MG63 (cell line): ENCODE measurements at regions not wholly inside any gene's neighbourhood (a gene's known extent, or its start where the extent isn't known, plus 50 kb on each side); places are given as distances from the start of the nearest gene placed in this dataset.
"Not testable (repeated sequence)": the region's sequence is repeated elsewhere in the genome, so short reads cannot be mapped to it uniquely, and the experiment has no call there.

Experiments
- DNase-seq: peaks from one replicate; pipeline ENCODE4 v3.0.0-alpha.2; 2020
- H3K27me3 ChIP-seq: fragments of 250-450 bp; sonication (Bioruptor Pico); 2 replicates; pipeline ENCODE4 v1.5.1; 2020; ENCODE audit warnings: mild to moderate bottlenecking, moderate library complexity
- H3K36me3 ChIP-seq: fragments of 250-450 bp; sonication (Bioruptor Pico); 2 replicates; pipeline ENCODE4 v1.5.1; 2020; ENCODE audit warnings: mild to moderate bottlenecking, moderate library complexity
- H3K4me3 ChIP-seq: fragments of 250-450 bp; sonication (Bioruptor Pico); 2 replicates; pipeline ENCODE4 v1.5.1; 2020; ENCODE audit warnings: mild to moderate bottlenecking, moderate library complexity
- H3K9me3 ChIP-seq: fragments of 250-450 bp; sonication (Bioruptor Pico); 2 replicates; pipeline ENCODE4 v1.5.1; 2020; ENCODE audit warnings: mild to moderate bottlenecking, moderate library complexity

DNA sequence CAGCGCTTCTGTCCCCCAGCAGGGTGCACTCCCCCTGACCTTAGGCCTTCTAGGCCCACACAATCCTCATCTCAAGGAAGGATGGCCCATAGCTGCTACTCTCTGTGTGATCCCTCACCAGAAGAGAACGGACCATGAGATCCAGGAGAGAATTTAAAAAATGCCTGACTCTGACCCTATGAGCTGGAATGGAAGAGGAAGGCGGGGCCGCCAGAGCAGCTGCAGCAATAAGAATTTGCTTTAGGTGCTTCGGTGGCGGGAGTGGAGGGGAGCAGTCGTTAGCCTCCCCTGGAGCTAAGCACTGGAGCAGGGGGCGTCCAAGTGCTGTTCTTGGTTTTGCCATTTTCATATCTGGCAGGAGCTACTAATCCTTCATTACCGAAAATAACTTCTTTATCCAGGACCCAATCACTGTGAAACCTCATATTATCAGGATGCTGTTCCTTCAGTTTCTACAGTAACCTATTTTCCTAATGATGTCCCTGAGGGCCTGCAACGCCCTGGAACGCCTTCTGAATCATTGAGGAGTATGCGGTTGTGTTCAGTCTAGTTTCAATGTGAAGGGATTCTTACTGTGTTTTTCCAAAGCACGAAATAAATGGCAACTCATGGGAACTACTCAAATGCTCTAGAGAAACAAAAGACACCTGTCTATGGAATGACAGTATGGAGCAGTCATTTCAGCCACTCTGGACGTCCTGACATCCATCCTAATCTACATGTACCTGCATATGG is 105.1 kb upstream of the SIX2 start:
- H3K4me3 ChIP-seq: no peak overlapping the region
- H3K9me3 ChIP-seq: no peaks in the 10 kb centered on the region
- H3K36me3 ChIP-seq: no peaks in the 10 kb centered on the region
- no peak for DNase-seq
- no peaks in the 10 kb centered on the region for H3K27me3 ChIP-seq

- Histone ChIP-seq H3K27me3 (no peaks in the 10 kb centered on the region), H3K36me3 (no peaks in the 10 kb centered on the region), H3K4me3 (no peak overlapping the region), H3K9me3 (no peaks in the 10 kb centered on the region)
- DNase-seq: no peak
These were observed 103.5 kb upstream of the SIX2 start for GRCh38 chr2:45112750-45113149.

DNA sequence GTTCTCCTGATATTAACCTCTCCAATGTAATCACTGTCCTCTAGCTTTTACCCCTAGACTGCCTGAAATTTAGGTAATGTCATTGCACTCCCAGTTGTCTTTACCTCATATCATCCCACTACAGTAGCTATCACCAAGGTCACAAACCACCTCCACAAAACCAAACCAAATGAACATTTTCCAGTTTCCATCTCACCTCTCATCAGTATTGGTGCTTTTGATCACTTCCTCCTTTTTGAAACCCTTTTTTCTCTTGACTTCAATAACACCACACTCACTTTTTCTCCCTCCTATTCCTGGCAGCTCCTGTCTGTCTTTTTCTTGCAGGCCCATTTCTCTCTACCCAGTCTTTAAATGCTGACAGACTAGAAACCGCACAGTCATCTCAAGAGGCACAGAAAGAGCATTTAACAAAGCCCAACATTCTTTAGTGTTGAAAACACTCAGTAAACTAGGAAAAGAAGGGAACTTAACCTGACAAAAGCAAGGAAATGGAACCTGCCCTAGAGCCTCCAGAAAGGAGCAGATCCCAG is 95.9 kb upstream of the SIX2 start:
- Histone ChIP-seq H3K36me3 (no peaks in the 10 kb centered on the region), H3K27me3 (0 out of 2 replicates have a peak, but pooled peaks cover 2% of the 10 kb centered on the region), H3K9me3 (no peaks in the 10 kb centered on the region), H3K4me3 (no peak overlapping the region)
- DNase-seq: no peak

DNA sequence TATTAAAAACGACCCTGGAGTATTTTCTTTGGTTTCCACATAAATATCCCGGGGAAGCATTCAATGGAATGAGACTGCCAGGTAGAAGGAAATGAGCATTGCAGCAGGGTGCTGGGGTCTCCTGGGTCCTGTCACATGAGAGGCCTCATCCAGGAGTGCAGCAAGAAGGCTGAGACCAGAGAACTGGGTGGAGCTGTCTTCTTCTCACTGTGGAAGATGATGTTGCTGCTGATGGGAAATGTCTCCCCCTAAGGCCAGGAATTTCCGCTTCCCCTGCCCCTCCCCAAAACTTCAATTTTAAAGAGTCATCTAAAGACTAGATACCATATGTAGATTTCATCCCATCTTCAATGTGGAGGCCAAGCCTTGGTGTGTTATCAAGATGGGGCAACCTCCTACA is 95.2 kb upstream of the SIX2 start:
- Histone ChIP-seq H3K27me3 (0 out of 2 replicates have a peak, but pooled peaks cover 2% of the 10 kb centered on the region), H3K4me3 (no peak overlapping the region), H3K9me3 (no peaks in the 10 kb centered on the region), H3K36me3 (no peaks in the 10 kb centered on the region)
- DNase-seq: no peak

DNA sequence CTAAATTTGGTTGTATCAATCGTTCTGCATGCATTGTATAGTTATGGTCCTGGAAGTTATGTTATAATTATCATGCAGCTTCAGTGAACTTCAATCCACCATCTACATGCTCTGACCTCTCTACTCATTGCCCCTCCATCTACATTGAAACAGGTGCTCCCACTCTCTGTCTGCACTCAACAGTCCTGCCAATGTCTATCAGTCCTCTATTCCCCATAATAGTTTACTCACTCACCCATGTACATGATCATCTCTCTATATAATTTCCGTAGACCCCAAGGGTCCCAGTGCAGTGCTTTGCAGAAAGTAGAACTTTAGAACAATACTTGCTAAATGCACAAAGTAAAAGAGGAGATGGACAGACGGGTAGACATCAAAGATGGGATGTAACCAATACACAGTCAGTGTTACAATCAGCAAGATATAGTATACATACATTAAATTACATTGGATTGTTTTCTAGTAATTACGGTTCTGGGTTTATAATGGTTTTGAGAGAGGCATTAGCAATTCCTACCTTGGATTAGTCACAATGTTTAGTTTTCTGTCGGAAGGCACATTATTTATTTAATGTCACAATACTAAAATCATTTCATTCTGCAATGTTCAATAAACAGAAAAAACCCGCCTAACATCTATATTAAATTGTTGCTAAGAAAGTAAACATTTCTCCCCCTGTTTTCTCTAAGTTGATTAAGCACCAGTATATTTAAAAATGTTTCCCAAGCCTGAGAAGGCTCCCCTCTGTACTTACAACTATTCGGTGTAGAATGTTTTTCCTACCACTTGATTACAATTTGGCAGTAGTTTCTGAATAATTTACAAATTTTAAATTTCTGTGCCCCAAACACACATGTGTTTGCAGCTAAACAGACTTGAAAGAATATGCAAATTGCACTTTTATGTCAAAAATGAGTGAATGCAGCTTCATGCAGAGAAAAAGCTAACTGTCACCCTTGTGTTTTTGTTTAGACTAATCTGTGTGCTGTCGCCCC is 94.4 kb upstream of the SIX2 start:
- no peak for DNase-seq
- H3K36me3 ChIP-seq: no peaks in the 10 kb centered on the region
- H3K9me3 ChIP-seq: no peaks in the 10 kb centered on the region
- peaks cover 6% of the 10 kb centered on the region; the same call in 1 of the 2 replicates for H3K27me3 ChIP-seq
- no peak overlapping the region for H3K4me3 ChIP-seq

DNA sequence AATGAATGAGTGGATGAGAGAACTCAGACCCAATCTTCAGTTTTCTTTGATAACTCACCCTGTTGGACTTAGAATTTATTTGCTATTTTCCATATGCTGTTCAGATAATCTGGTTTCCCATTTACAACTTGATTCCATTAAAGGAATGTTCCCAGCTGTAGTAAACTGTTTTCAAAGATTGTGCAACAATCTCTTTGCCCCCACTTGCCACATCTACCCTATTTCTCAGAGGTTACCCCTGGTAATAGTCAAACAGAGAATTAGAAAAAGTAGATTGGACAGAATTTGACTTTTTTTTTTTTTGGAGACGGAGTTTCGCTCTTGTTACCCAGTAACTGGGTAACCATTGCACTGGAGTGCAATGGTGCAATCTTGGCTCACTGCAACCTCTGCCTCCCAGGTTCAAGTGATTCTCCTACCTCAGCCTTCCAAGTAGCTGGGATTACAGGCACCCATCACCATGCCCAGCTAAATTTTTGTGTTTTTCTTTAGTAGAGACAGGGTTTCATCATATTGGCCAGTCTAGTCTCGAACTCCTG is 93.4 kb upstream of the SIX2 start:
- no peaks in the 10 kb centered on the region for H3K9me3 ChIP-seq
- no peak for DNase-seq
- no peaks in the 10 kb centered on the region for H3K36me3 ChIP-seq
- no peak overlapping the region for H3K4me3 ChIP-seq
- H3K27me3 ChIP-seq: peaks cover 6% of the 10 kb centered on the region; the same call in 1 of the 2 replicates

GRCh38 chr2:45102141-45102540 is 92.9 kb upstream of the SIX2 start:
- no peak for DNase-seq
- Histone ChIP-seq H3K27me3 (peaks cover 6% of the 10 kb centered on the region; the same call in 1 of the 2 replicates), H3K36me3 (no peaks in the 10 kb centered on the region), H3K9me3 (no peaks in the 10 kb centered on the region), H3K4me3 (no peak overlapping the region)

DNA sequence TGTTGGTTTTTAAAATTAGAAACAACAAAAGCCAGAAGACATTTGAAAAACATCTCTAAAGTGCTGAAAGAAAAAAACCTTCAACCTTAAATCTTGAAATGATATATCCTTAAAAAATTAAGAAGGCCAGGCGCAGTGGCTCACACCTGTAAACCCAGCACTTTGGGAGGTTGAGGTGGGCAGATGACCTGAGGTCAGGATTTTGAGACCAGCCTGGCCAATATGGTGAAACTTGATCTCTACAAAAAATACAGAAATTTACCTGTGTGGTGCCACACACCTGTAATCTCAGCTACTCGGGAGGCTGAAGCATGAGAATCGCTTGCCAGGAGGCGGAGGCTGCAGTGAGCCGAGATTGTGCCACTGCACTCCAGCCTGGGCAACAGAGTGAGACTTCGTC is 87.7 kb upstream of the SIX2 start:
- peaks cover 20% of the 10 kb centered on the region for H3K27me3 ChIP-seq
- DNase-seq: no peak

GRCh38 chr2:45096038-45096437 is 86.8 kb upstream of the SIX2 start:
- H3K36me3 ChIP-seq, H3K9me3 ChIP-seq, DNase-seq, H3K4me3 ChIP-seq: not testable (repeated sequence)
- H3K27me3 ChIP-seq: peaks cover 20% of the 10 kb centered on the region

More for the DNA sequence above, 87.7 kb upstream of the SIX2 start:
- no peak overlapping the region for H3K4me3 ChIP-seq
- no peaks in the 10 kb centered on the region for H3K36me3 ChIP-seq
- H3K9me3 ChIP-seq: no peaks in the 10 kb centered on the region

GRCh38 chr2:45093663-45094062 is 84.4 kb upstream of the SIX2 start:
- H3K36me3 ChIP-seq: no peaks in the 10 kb centered on the region
- no peak for DNase-seq
- H3K4me3 ChIP-seq: no peak overlapping the region
- peaks cover 17% of the 10 kb centered on the region for H3K27me3 ChIP-seq
- no peaks in the 10 kb centered on the region for H3K9me3 ChIP-seq

GRCh38 chr2:45093181-45093580 is 83.9 kb upstream of the SIX2 start:
- H3K27me3 ChIP-seq: peaks cover 16% of the 10 kb centered on the region
- H3K9me3 ChIP-seq: no peaks in the 10 kb centered on the region

DNA sequence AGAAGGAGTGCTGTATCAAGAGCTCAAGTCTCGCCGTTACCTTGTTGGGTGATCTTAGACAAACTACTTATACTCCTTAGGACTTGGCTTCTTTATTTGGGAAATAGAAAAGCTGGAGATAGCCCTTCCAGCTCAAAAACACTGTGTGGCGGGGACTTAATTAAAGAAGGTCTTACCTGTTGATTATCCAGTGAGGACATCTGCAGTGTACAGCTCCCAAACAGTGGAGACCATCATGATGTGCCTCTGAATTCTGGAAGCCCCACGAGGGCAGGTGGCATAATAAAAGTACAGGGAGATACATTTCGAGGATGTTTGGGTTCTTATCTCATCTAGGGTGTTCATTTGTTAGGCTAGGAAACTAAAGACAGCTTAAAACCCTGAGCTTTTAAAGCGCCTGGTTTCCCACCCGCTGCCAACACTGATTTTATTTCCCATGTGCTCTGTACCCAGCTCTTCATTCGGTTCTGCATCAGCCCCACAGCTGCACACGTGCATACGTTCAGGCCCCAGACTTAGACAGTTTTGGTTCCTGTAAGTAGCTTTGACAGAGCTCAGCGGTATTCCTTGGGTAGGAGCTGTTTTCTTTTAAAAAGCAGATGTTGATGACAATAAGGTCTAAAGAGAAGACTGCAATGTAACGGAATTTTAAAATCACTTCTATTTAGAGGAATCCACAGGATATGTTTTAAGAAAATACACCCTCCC is 80.5 kb upstream of the SIX2 start:
- H3K36me3 ChIP-seq: no peaks in the 10 kb centered on the region
- H3K27me3 ChIP-seq: peaks cover 10% of the 10 kb centered on the region
- no peaks in the 10 kb centered on the region for H3K9me3 ChIP-seq
- DNase-seq: no peak
- H3K4me3 ChIP-seq: no peak overlapping the region

More at GRCh38 chr2:45093181-45093580, 83.9 kb upstream of the SIX2 start:
- Histone ChIP-seq H3K4me3 (no peak overlapping the region), H3K36me3 (no peaks in the 10 kb centered on the region)
- no peak for DNase-seq

DNA sequence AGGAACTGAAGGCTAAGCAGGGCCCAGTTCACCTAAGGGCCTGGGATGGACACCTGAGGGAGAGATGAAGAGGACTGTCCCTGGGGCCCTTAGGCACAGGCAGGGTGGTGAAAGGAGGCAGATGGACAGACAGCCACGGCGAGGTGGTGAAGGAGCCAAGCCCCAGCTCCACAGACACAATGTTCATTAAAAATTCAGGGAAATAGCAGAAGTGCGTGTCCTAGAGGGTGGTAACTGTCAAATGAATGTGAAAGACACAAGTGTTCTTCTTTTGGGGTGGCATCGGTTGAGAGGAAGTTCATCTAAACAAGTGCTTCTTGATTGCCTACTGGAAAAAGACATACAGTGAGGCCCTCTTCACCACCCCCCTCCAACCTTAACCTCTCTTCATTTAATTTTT is 76.2 kb upstream of the SIX2 start:
- no peak for DNase-seq
- Histone ChIP-seq H3K36me3 (no peaks in the 10 kb centered on the region), H3K4me3 (no peak overlapping the region), H3K9me3 (no peaks in the 10 kb centered on the region), H3K27me3 (no peaks in the 10 kb centered on the region)

DNA sequence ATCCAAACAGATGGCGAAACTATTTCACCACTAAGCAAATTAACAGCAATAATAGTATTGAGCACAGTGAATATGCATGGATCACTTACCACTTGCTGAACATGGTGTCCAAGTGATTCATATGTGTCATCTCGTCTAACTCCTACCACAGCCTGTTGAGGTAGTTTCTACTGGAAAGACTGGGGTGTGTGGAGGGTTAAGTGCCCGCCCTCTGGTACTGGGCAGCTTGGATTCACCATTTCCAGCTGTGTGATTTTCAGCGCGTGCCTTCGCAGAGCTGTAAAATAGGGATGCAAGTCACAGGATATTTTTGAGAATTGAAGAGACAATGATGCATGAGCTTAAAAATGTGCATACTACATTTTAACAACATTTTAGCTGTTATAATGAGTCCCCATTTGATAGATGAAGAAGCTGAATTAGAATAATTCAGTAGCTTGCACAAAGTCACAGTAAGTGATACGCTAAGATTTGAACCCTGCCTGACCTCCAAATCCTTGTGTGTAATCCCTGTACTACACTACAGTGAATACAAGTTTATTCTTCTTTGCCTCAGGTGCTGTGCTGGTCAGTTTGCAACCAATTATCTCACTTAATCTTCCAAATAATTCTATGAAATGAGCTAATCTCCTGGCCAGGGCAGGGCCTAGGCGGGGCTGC is 75.2 kb upstream of the SIX2 start:
- Histone ChIP-seq H3K36me3 (no peaks in the 10 kb centered on the region), H3K4me3 (no peak overlapping the region), H3K9me3 (no peaks in the 10 kb centered on the region), H3K27me3 (no peaks in the 10 kb centered on the region)
- DNase-seq: no peak

DNA sequence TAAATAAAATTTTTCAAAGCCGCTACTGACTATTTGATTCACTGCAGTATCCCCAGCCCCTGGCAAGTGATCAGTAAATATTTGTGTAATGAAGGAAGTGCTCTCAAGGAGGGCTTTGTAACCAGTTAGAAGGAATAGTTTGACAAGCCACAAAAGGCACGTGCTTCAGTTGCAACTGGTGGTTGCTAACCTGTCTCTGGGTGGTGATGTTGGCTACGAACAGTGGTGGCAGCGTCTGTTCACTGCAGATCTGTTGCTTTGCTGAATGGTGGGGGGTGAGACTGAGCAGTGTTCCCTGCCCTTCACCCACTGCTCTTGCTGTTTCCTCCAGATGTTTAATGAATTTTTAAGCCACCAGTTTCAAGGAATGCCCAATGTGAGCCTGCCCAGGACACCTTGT is 73.9 kb upstream of the SIX2 start:
- DNase-seq: no peak
- H3K27me3 ChIP-seq: no peaks in the 10 kb centered on the region
- H3K36me3 ChIP-seq: no peaks in the 10 kb centered on the region
- no peaks in the 10 kb centered on the region for H3K9me3 ChIP-seq
- no peak overlapping the region for H3K4me3 ChIP-seq

- no peaks in the 10 kb centered on the region for H3K36me3 ChIP-seq
- no peaks in the 10 kb centered on the region for H3K27me3 ChIP-seq
- H3K9me3 ChIP-seq: no peaks in the 10 kb centered on the region
- DNase-seq: no peak
- H3K4me3 ChIP-seq: no peak overlapping the region
These were observed 65.5 kb upstream of the SIX2 start for GRCh38 chr2:45074713-45075112.
